Endothelial cell of umbilical vein (primary cell): ENCODE measurements at regions not wholly inside any gene's neighbourhood (a gene's known extent, or its start where the extent isn't known, plus 50 kb on each side); places are given as distances from the start of the nearest gene placed in this dataset.

Experiments used
- BruUV-seq: library from RNA; stranded (reverse); fragments of 400-500 nt; replicated peaks from 2 replicates; lab custom pipeline; 2021; lab: Mats Ljungman, UMichigan
- CTCF ChIA-PET: fragments of 300-600, 350-600 bp; sonication (Branson Sonifier 250); formaldehyde crosslinking; loops from one replicate; lab custom pipeline; 2021; ENCODE audit warnings: antibody characterized with exemption, inconsistent platforms; lab: Charles Lee
- POLR2A ChIA-PET: fragments of 300-600, 350-600 bp; sonication (Branson Sonifier 250); formaldehyde crosslinking; loops from one replicate; lab custom pipeline; 2021; ENCODE audit warnings: antibody characterized with exemption, inconsistent platforms; lab: Charles Lee
- DNase-seq: peaks from one replicate; pipeline ENCODE4 v3.0.0-alpha.2; 2011; ENCODE audit warnings: low read depth, low spot score
- FAIRE-seq: peaks from 2 replicates; lab custom pipeline; 2011; peaks lifted over from hg19 to GRCh38; lab: Jason Lieb, UNC
- H2AFZ ChIP-seq: 2 replicates; pipeline ENCODE4 v1.6.0; 2012; ENCODE audit warnings: low read depth, low read length, control low read depth, inconsistent platforms
- H3K27ac ChIP-seq: 2 replicates; pipeline ENCODE4 v1.5.1; 2011; ENCODE audit warnings: low read depth, mild to moderate bottlenecking, control low read depth, low read length, moderate library complexity; ENCODE audit not compliant: insufficient read depth
- H3K27me3 ChIP-seq, 2 experiments: 2 replicates each; pipeline versions ENCODE4 v1.6.0 to v1.6.1; 2011; ENCODE audit warnings: low read length in 2 of 2, mixed read lengths in 1 of 2; ENCODE audit not compliant: control insufficient read depth in 2 of 2, insufficient read depth in 2 of 2
- H3K36me3 ChIP-seq, 2 experiments: 2 replicates in 1 of 2; 3 replicates in 1 of 2; pipeline ENCODE4 v1.5.1; 2011; ENCODE audit warnings: low read length in 2 of 2, mild to moderate bottlenecking in 1 of 2, moderate library complexity in 1 of 2; ENCODE audit not compliant: control insufficient read depth in 2 of 2, insufficient read depth in 2 of 2; ENCODE audit errors: extremely low read depth in 1 of 2
- H3K4me1 ChIP-seq: 3 replicates; pipeline ENCODE4 v1.5.1; 2011; ENCODE audit warnings: mild to moderate bottlenecking, low read length; ENCODE audit not compliant: control insufficient read depth, insufficient read depth; ENCODE audit errors: extremely low read depth
- H3K4me2 ChIP-seq: 2 replicates; pipeline ENCODE4 v1.6.1; 2011; ENCODE audit warnings: low read length, control low read depth, mixed read lengths; ENCODE audit not compliant: insufficient read depth
- H3K4me3 ChIP-seq, 3 experiments: fragments of 200-600 bp in 1 of 3; sonication (generic), shearing (Covaris generic) in 1 of 3; replicated peaks in 1 of 3; 2 replicates each; pipeline ENCODE4 v1.5.1; 2011 to 2016; ENCODE audit warnings: control low read depth in 3 of 3, low read length in 3 of 3, mild to moderate bottlenecking in 2 of 3, inconsistent platforms in 1 of 3, low read depth in 1 of 3, moderate library complexity in 1 of 3; ENCODE audit not compliant: insufficient read depth in 1 of 3
- H3K79me2 ChIP-seq: 2 replicates; pipeline ENCODE4 v1.6.0; 2012; ENCODE audit warnings: low read length, inconsistent platforms; ENCODE audit not compliant: control insufficient read depth, insufficient read depth
- H3K9ac ChIP-seq: replicated peaks from 2 replicates; pipeline ENCODE3; 2011; ENCODE audit warnings: low read length, control low read depth; ENCODE audit not compliant: insufficient read depth; ENCODE audit errors: extremely low read depth
- H3K9me1 ChIP-seq: replicated peaks from 3 replicates; pipeline ENCODE4 v1.6.0; 2011; ENCODE audit warnings: mild to moderate bottlenecking, low read length; ENCODE audit not compliant: control insufficient read depth, insufficient read depth; ENCODE audit errors: extremely low read depth
- H3K9me3 ChIP-seq: replicated peaks from 2 replicates; pipeline ENCODE4 v1.5.1; 2012; ENCODE audit warnings: low read length, inconsistent platforms; ENCODE audit not compliant: control insufficient read depth, insufficient read depth
- H4K20me1 ChIP-seq: replicated peaks from 2 replicates; pipeline ENCODE3; 2011; ENCODE audit warnings: mild to moderate bottlenecking, low read length; ENCODE audit not compliant: control insufficient read depth, insufficient read depth; ENCODE audit errors: extremely low read depth
- EZH2 ChIP-seq: IDR thresholded peaks from 2 replicates; pipeline ENCODE4 v1.6.1; 2012; ENCODE audit warnings: borderline replicate concordance, low read depth, mild to moderate bottlenecking, moderate library complexity, low read length, inconsistent platforms; ENCODE audit not compliant: severe bottlenecking
- FOS ChIP-seq: IDR thresholded peaks from 2 replicates; pipeline ENCODE4 v1.6.1; 2011; ENCODE audit warnings: mild to moderate bottlenecking, low read length, moderate library complexity, borderline replicate concordance; ENCODE audit not compliant: insufficient read depth
- GATA2 ChIP-seq: IDR thresholded peaks from 2 replicates; pipeline ENCODE4 v1.7.0; 2011; ENCODE audit warnings: low read depth, mild to moderate bottlenecking, moderate library complexity, mixed read lengths, low read length; ENCODE audit not compliant: insufficient read length, insufficient read depth
- JUN ChIP-seq: IDR thresholded peaks from 2 replicates; pipeline ENCODE4 v1.6.1; 2011; ENCODE audit warnings: borderline replicate concordance, low read depth; ENCODE audit not compliant: insufficient read length, insufficient read depth
- MYC ChIP-seq: IDR thresholded peaks from one replicate; pipeline ENCODE4 v1.6.1; 2011; ENCODE audit warnings: mild to moderate bottlenecking, low read depth, low read length
- POLR2A ChIP-seq: IDR thresholded peaks from 2 replicates; pipeline ENCODE4 v1.6.1; 2012; ENCODE audit warnings: low read depth, mild to moderate bottlenecking, control low read depth, low read length
- POLR2AphosphoS5 ChIP-seq: IDR thresholded peaks from 2 replicates; pipeline ENCODE4 v1.6.1; 2012; ENCODE audit warnings: low read depth, mild to moderate bottlenecking, control low read depth, low read length, moderate library complexity; ENCODE audit not compliant: insufficient read depth
- dilution Hi-C: fragments of 300-500 bp; cut with MboI; formaldehyde crosslinking; loops from one replicate; pipeline ENCODE4 v1.15.0; 2019; ENCODE audit warnings: low sequenced_read_pairs; ENCODE audit not compliant: extremely low pct_ligation_motif_present
- intact Hi-C: fragments of 100-400 bp; cut with micrococcal nuclease; formaldehyde crosslinking; loops from one replicate; pipeline ENCODE4 v1.10.0; 2022
- TF ChIP-seq, protein P1 (sequence below), 2 donors: IDR thresholded peaks; 1 replicate in 1 of 2; 2 replicates in 1 of 2; pipeline ENCODE4 v1.5.1; 2011; ENCODE audit warnings: low read length in 2 of 2, mild to moderate bottlenecking in 2 of 2, moderate library complexity in 2 of 2, control low read depth in 1 of 2, inconsistent platforms in 1 of 2, low read depth in 1 of 2; ENCODE audit not compliant: insufficient read depth in 1 of 2; ENCODE audit errors: extremely low read depth in 1 of 2
- TF ChIP-seq, protein P2 (sequence below): IDR thresholded peaks from 2 replicates; pipeline ENCODE4 v1.6.1; 2011; ENCODE audit not compliant: insufficient read depth, insufficient read length

DNA sequence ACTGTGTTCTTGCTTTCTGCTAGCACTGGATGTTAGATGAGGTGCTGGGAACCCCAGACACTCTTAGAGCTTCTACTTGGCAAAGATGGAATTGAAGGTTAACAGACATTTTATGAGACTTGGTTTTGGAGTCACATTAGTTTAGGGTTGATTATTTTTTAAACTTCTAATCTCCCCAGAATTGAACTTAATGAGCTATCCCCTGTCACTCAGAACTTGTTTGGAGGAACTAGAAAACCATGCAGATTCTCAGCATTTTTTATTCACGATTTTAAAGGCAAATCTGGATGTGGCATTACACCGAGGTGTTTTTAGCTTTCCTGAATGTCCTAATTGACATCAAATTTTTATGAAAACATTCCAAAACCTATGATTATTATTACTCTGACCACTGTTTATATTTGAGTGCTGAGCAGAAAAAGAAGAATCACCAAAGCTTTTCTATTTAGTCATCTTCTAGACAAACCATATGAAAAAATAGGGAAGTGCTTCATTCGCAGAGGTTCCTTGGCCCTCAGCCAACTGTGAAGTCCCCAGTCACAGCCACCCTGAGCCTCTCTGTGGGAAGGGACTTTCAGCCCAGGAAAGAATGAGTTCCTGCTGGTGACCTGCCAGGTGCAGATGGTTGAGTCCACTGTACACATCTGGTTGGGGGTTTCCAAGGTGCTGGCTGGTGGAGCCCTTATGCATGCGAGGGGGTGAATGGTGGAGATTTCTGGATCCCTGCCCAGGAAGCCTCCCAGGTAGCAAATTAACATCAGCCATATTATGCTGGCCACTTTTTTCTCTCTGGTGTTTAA is 196.0 kb upstream of the TOPAZ1 start:
- H4K20me1 ChIP-seq = no peaks in the 10 kb centered on the region
- H3K36me3 ChIP-seq = no peaks in the 10 kb centered on the region
- no TSS peak for BruUV-seq
- H3K4me3 ChIP-seq = no peak overlapping the region
- no peak overlapping the region for H3K4me2 ChIP-seq
- CTCF ChIA-PET = no interaction called here
- dilution Hi-C loops (no loop called here), intact Hi-C loops (no loop called here)
- POLR2A ChIA-PET = no interaction called here
- H2AFZ ChIP-seq = no peak overlapping the region
- no peaks in the 10 kb centered on the region for H3K27me3 ChIP-seq
- no peaks in the 10 kb centered on the region for H3K9me3 ChIP-seq
- H3K9me1 ChIP-seq = no peaks in the 10 kb centered on the region
- TF ChIP-seq, protein P1, sequence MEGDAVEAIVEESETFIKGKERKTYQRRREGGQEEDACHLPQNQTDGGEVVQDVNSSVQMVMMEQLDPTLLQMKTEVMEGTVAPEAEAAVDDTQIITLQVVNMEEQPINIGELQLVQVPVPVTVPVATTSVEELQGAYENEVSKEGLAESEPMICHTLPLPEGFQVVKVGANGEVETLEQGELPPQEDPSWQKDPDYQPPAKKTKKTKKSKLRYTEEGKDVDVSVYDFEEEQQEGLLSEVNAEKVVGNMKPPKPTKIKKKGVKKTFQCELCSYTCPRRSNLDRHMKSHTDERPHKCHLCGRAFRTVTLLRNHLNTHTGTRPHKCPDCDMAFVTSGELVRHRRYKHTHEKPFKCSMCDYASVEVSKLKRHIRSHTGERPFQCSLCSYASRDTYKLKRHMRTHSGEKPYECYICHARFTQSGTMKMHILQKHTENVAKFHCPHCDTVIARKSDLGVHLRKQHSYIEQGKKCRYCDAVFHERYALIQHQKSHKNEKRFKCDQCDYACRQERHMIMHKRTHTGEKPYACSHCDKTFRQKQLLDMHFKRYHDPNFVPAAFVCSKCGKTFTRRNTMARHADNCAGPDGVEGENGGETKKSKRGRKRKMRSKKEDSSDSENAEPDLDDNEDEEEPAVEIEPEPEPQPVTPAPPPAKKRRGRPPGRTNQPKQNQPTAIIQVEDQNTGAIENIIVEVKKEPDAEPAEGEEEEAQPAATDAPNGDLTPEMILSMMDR (IDR thresholded peaks at IDR 0.05; ENCODE audit: extremely low read depth in 1 of 2, insufficient read depth in 1 of 2, low read depth in 1 of 2, low read length in 2 of 2) = no peak
- no peak for TF ChIP-seq POLR2A
- TF ChIP-seq JUN = no peak
- TF ChIP-seq, protein P2, sequence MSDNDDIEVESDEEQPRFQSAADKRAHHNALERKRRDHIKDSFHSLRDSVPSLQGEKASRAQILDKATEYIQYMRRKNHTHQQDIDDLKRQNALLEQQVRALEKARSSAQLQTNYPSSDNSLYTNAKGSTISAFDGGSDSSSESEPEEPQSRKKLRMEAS = no peak
- TF ChIP-seq POLR2AphosphoS5 = no peak
- TF ChIP-seq MYC = no peak
- no peak for TF ChIP-seq FOS
- no peak for TF ChIP-seq EZH2
- TF ChIP-seq GATA2 = no peak
- H3K4me1 ChIP-seq = no peaks in the 10 kb centered on the region
- no peaks in the 10 kb centered on the region for H3K79me2 ChIP-seq
- H3K27ac ChIP-seq = no peak overlapping the region
- DNase-seq (no peak), FAIRE-seq (no peak)
- no peak overlapping the region for H3K9ac ChIP-seq
